H9 (cell line): ENCODE measurements at regions not wholly inside any gene's neighbourhood (a gene's known extent, or its start where the extent isn't known, plus 50 kb on each side); places are given as distances from the start of the nearest gene placed in this dataset.

Experiments
- DNase-seq: peaks from one replicate; pipeline ENCODE4 v3.0.0-alpha.2; 2017
- H2AFZ ChIP-seq: one replicate; pipeline ENCODE4 v1.6.1; 2013; ENCODE audit warnings: mild to moderate bottlenecking, low read length, control low read depth, moderate library complexity
- H2AK5ac ChIP-seq: 2 replicates; pipeline ENCODE4 v1.6.1; 2013; ENCODE audit warnings: low read length, control low read depth, mixed read lengths; ENCODE audit not compliant: insufficient read length
- H2BK120ac ChIP-seq: one replicate; pipeline ENCODE4 v1.6.1; 2013; ENCODE audit warnings: low read depth, mild to moderate bottlenecking, low read length, control low read depth, inconsistent platforms; ENCODE audit not compliant: poor library complexity, severe bottlenecking
- H2BK12ac ChIP-seq: 2 replicates; pipeline ENCODE4 v1.6.1; 2013; ENCODE audit warnings: low read length, control low read depth, mixed read lengths, low read depth; ENCODE audit not compliant: insufficient read length
- H2BK15ac ChIP-seq: 2 replicates; pipeline ENCODE4 v1.6.1; 2013; ENCODE audit warnings: low read depth, low read length, control low read depth
- H2BK20ac ChIP-seq: one replicate; pipeline ENCODE4 v1.6.1; 2013; ENCODE audit warnings: low read depth, mild to moderate bottlenecking, low read length, control low read depth, inconsistent platforms; ENCODE audit not compliant: poor library complexity, severe bottlenecking
- H2BK5ac ChIP-seq: 2 replicates; pipeline ENCODE4 v1.6.1; 2013; ENCODE audit warnings: low read length, control low read depth, mixed read lengths; ENCODE audit not compliant: insufficient read length
- H3K14ac ChIP-seq: 2 replicates; pipeline ENCODE4 v1.6.1; 2013; ENCODE audit warnings: low read length, control low read depth; ENCODE audit not compliant: insufficient read depth
- H3K18ac ChIP-seq: 2 replicates; pipeline ENCODE4 v1.6.1; 2013; ENCODE audit warnings: low read depth, mild to moderate bottlenecking, mixed read lengths, low read length, control low read depth; ENCODE audit not compliant: insufficient read length
- H3K23ac ChIP-seq: 2 replicates; pipeline ENCODE4 v1.6.1; 2013; ENCODE audit warnings: low read length, control low read depth, mixed read lengths, low read depth; ENCODE audit not compliant: insufficient read length
- H3K23me2 ChIP-seq: 2 replicates; pipeline ENCODE4 v1.6.1; 2013; ENCODE audit warnings: low read depth, mild to moderate bottlenecking, mixed read lengths, low read length, control low read depth; ENCODE audit not compliant: insufficient read length, poor library complexity, severe bottlenecking
- H3K27ac ChIP-seq: 2 replicates; pipeline ENCODE4 v1.5.1; 2013; ENCODE audit warnings: low read length, control low read depth, mixed read lengths, low read depth; ENCODE audit not compliant: insufficient read length
- H3K27me3 ChIP-seq: 2 replicates; pipeline ENCODE4 v1.6.1; 2013; ENCODE audit warnings: low read length, control low read depth, inconsistent platforms; ENCODE audit not compliant: insufficient read depth
- H3K4ac ChIP-seq: 2 replicates; pipeline ENCODE4 v1.6.1; 2013; ENCODE audit warnings: low read depth, mild to moderate bottlenecking, control low read depth, inconsistent platforms, low read length, moderate library complexity
- H3K4me1 ChIP-seq: 2 replicates; pipeline ENCODE4 v1.6.1; 2013; ENCODE audit warnings: low read length, control low read depth, inconsistent platforms; ENCODE audit not compliant: insufficient read depth
- H3K4me2 ChIP-seq: 2 replicates; pipeline ENCODE4 v1.6.1; 2013; ENCODE audit warnings: low read length, control low read depth, mixed read lengths; ENCODE audit not compliant: insufficient read length, insufficient read depth
- H3K56ac ChIP-seq: 2 replicates; pipeline ENCODE4 v1.6.1; 2013; ENCODE audit warnings: low read depth, mild to moderate bottlenecking, mixed read lengths, low read length, control low read depth; ENCODE audit not compliant: insufficient read length
- H3K79me1 ChIP-seq: 2 replicates; pipeline ENCODE4 v1.6.1; 2013; ENCODE audit warnings: low read depth, mild to moderate bottlenecking, moderate library complexity, low read length, control low read depth, inconsistent platforms; ENCODE audit not compliant: insufficient read depth, poor library complexity, severe bottlenecking
- H3K79me2 ChIP-seq: 2 replicates; pipeline ENCODE4 v1.6.1; 2013; ENCODE audit warnings: low read length, control low read depth, inconsistent platforms; ENCODE audit not compliant: insufficient read depth
- H3K9ac ChIP-seq: 2 replicates; pipeline ENCODE4 v1.6.1; 2013; ENCODE audit warnings: low read length, control low read depth, mixed read lengths; ENCODE audit not compliant: insufficient read length; ENCODE audit errors: extremely low read depth
- H3K9me3 ChIP-seq: one replicate; pipeline ENCODE4 v1.6.1; 2013; ENCODE audit warnings: low read depth, low read length, inconsistent platforms; ENCODE audit not compliant: control insufficient read depth
- H3T11ph ChIP-seq: one replicate; pipeline ENCODE4 v1.6.1; 2013; ENCODE audit warnings: mild to moderate bottlenecking, low read length, control low read depth, inconsistent platforms
- H4K20me1 ChIP-seq: one replicate; pipeline ENCODE4 v1.6.1; 2013; ENCODE audit not compliant: control insufficient read depth, insufficient read length, insufficient read depth
- H4K5ac ChIP-seq: 2 replicates; pipeline ENCODE4 v1.6.1; 2013; ENCODE audit warnings: low read depth, mild to moderate bottlenecking, mixed read lengths, low read length, control low read depth; ENCODE audit not compliant: insufficient read length
- H4K8ac ChIP-seq: replicated peaks from 2 replicates; pipeline ENCODE4 v1.6.1; 2013; ENCODE audit warnings: low read length, control low read depth, mixed read lengths, low read depth; ENCODE audit not compliant: insufficient read length
- H4K91ac ChIP-seq: 2 replicates; pipeline ENCODE4 v1.6.1; 2013; ENCODE audit warnings: low read depth, mild to moderate bottlenecking, moderate library complexity, mixed read lengths, low read length, control low read depth; ENCODE audit not compliant: insufficient read length
- H3K27ac Mint-ChIP-seq, 3 experiments: 2 replicates in 2 of 3; 3 replicates in 1 of 3; pipeline ENCODE4 v1.8.0; 2020 to 2021; ENCODE audit warnings: mixed read lengths in 3 of 3, mild to moderate bottlenecking in 1 of 3, moderate library complexity in 1 of 3
- H3K27me3 Mint-ChIP-seq: 2 replicates; pipeline ENCODE4 v1.8.0; 2021; ENCODE audit warnings: low read depth, mild to moderate bottlenecking, moderate library complexity, mixed read lengths
- H3K36me3 Mint-ChIP-seq, 3 experiments: 2 replicates in 2 of 3; 3 replicates in 1 of 3; pipeline ENCODE4 v1.8.0; 2020 to 2021; ENCODE audit warnings: low read depth in 3 of 3, mixed read lengths in 3 of 3; ENCODE audit not compliant: insufficient read depth in 1 of 3
- H3K4me1 Mint-ChIP-seq, 2 experiments: 2 replicates each; pipeline ENCODE4 v1.8.0; 2020; ENCODE audit warnings: mixed read lengths in 2 of 2
- H3K4me3 Mint-ChIP-seq, 2 experiments: 2 replicates in 1 of 2; 3 replicates in 1 of 2; pipeline ENCODE4 v1.8.0; 2020 to 2021; ENCODE audit warnings: mild to moderate bottlenecking in 2 of 2, mixed read lengths in 2 of 2, moderate library complexity in 1 of 2
- H3K9me3 Mint-ChIP-seq, 2 experiments: 2 replicates in 1 of 2; 3 replicates in 1 of 2; pipeline ENCODE4 v1.8.0; 2020; ENCODE audit warnings: mild to moderate bottlenecking in 2 of 2, mixed read lengths in 2 of 2, moderate library complexity in 1 of 2
- CTCF ChIP-seq: fragments of 200-600 bp; sonication (generic); conservative IDR thresholded peaks from 3 replicates; pipeline ENCODE4 v1.8.0; 2021; ENCODE audit warnings: antibody characterized with exemption, mild to moderate bottlenecking
- WGBS: extraction: QIAGEN DNeasy Blood & Tissue Kit; methylation state at CpG from one replicate; pipeline ENCODE4 v1.1.7; 2013; ENCODE audit warnings: missing lambda C conversion rate, low lambda C conversion rate, mixed read lengths; ENCODE audit not compliant: insufficient read length; ENCODE audit errors: extremely low coverage; 5-methylcytosine and 5-hydroxymethylcytosine counted together

- H3K36me3 Mint-ChIP-seq: no peaks in the 10 kb centered on the region
- no peak overlapping the region for H3K18ac ChIP-seq
Observed at GRCh38 chr1:170866646-170867045, 68.7 kb upstream of the MROH9 start.

More at GRCh38 chr1:170866646-170867045, 68.7 kb upstream of the MROH9 start:
- H4K91ac ChIP-seq: no peak overlapping the region
- no peaks in the 10 kb centered on the region for H3K9me3 ChIP-seq
- Mint-ChIP-seq H3K4me3 (no peak overlapping the region), H3K27me3 (no peaks in the 10 kb centered on the region; the same call in none of the 2 replicates), H3K27ac (no peak overlapping the region), H3K4me1 (no peaks in the 10 kb centered on the region), H3K9me3 (no peaks in the 10 kb centered on the region)
- WGBS: no CpG with 5 or more reads among the region's 1 CpG
- no peaks in the 10 kb centered on the region for H3K4me1 ChIP-seq
- no peak overlapping the region for H2AK5ac ChIP-seq
- no peak overlapping the region for H3K9ac ChIP-seq
- H3K14ac ChIP-seq: no peak overlapping the region
- DNase-seq: no peak
- H3K23me2 ChIP-seq: no peaks in the 10 kb centered on the region
- H2BK20ac ChIP-seq: no peak overlapping the region
- H3K79me2 ChIP-seq: no peaks in the 10 kb centered on the region
- no peak overlapping the region for H2BK15ac ChIP-seq
- H3K27ac ChIP-seq: no peak overlapping the region
- H3K27me3 ChIP-seq: no peaks in the 10 kb centered on the region
- H3T11ph ChIP-seq: no peak overlapping the region
- no peak overlapping the region for H2BK12ac ChIP-seq
- H3K79me1 ChIP-seq: no peaks in the 10 kb centered on the region
- TF ChIP-seq CTCF: no peak
- H4K5ac ChIP-seq: no peak overlapping the region
- H3K4ac ChIP-seq: no peak overlapping the region
- H4K20me1 ChIP-seq: no peaks in the 10 kb centered on the region
- no peak overlapping the region for H2BK120ac ChIP-seq
- H3K4me2 ChIP-seq: no peak overlapping the region
- no peak overlapping the region for H2AFZ ChIP-seq
- no peak overlapping the region for H3K23ac ChIP-seq
- H3K56ac ChIP-seq: no peak overlapping the region
- no peak overlapping the region for H2BK5ac ChIP-seq
- no peak overlapping the region for H4K8ac ChIP-seq
